ENCODE measurements at regions not wholly inside any gene's neighbourhood (a gene's known extent, or its start where the extent isn't known, plus 50 kb on each side); places are given as distances from the start of the nearest gene placed in this dataset.

DNA sequence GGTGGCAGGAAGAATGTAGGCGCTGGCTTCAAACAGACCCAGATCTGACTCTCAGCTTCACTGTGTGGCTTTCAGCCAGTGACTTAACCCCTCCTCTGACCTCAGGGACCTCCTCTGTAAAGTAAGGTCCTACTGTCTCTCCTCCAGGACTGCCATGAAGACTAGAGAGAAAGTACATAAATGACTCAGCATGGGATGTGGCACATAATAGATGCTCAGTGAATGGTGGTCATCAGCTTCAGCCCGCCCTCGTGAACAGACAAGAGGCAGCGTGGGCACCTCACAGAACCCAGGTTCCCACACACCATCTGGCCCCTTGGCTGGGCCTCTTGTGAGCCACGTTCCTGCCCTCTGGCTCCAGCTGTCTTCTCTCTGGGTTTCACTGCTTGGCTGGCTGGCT, 126.0 kb downstream of the SYF2 start:
- TF ChIP-seq ZC3H10 (CRISPR knock-in tag; IDR thresholded peaks at IDR 0.05) (no peak), RARB (CRISPR knock-in tag; IDR thresholded peaks at IDR 0.05) (no peak), PATZ1 (CRISPR knock-in tag; IDR thresholded peaks at IDR 0.05; ENCODE audit: borderline replicate concordance) (no peak), TCF4 (CRISPR knock-in tag; IDR thresholded peaks at IDR 0.05; ENCODE audit: borderline replicate concordance) (no peak), GLIS3 (CRISPR knock-in tag; IDR thresholded peaks at IDR 0.05) (no peak), POU6F1 (CRISPR knock-in tag; IDR thresholded peaks at IDR 0.05; ENCODE audit: borderline replicate concordance, low read depth) (no peak)
- TF ChIP-seq, protein P1, sequence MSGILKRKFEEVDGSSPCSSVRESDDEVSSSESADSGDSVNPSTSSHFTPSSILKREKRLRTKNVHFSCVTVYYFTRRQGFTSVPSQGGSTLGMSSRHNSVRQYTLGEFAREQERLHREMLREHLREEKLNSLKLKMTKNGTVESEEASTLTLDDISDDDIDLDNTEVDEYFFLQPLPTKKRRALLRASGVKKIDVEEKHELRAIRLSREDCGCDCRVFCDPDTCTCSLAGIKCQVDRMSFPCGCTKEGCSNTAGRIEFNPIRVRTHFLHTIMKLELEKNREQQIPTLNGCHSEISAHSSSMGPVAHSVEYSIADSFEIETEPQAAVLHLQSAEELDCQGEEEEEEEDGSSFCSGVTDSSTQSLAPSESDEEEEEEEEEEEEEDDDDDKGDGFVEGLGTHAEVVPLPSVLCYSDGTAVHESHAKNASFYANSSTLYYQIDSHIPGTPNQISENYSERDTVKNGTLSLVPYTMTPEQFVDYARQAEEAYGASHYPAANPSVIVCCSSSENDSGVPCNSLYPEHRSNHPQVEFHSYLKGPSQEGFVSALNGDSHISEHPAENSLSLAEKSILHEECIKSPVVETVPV (CRISPR knock-in tag; IDR thresholded peaks at IDR 0.05): no peak
